ENCODE measurements at regions not wholly inside any gene's neighbourhood (a gene's known extent, or its start where the extent isn't known, plus 50 kb on each side); places are given as distances from the start of the nearest gene placed in this dataset.

GRCh38 chr1:8165595-8166360 lies 139.7 kb upstream of the ERRFI1 start:
- Histone ChIP-seq H3K27me3 (no peaks in the 10 kb centered on the region), H3K27ac (no peak overlapping the region), H3K4me3 (no peak overlapping the region), H3K9me3 (no peaks in the 10 kb centered on the region), H3K4me1 (peaks cover 0 to 7% of the 10 kb centered on the region in 2 donors), H3K36me3 (no peaks in the 10 kb centered on the region)
- intact Hi-C loops (cut with DNase I): no loop called here
- no peak for DNase-seq (ENCODE audit: low spot score in 2 of 2)
- TF ChIP-seq CTCF (IDR thresholded peaks at IDR 0.05): no peak

- no peaks in the 10 kb centered on the region for H3K9me3 ChIP-seq
- H3K36me3 ChIP-seq: no peaks in the 10 kb centered on the region
- H3K4me1 ChIP-seq: peaks cover 0 to 4% of the 10 kb centered on the region in 2 donors
- no peak overlapping the region for H3K4me3 ChIP-seq
- no peak overlapping the region for H3K27ac ChIP-seq
- no peak for TF ChIP-seq CTCF (IDR thresholded peaks at IDR 0.05)
- no peaks in the 10 kb centered on the region for H3K27me3 ChIP-seq
- no peak for DNase-seq (ENCODE audit: low spot score in 2 of 2)
- intact Hi-C loops (cut with DNase I): no loop called here
These were observed 138.6 kb upstream of the ERRFI1 start for GRCh38 chr1:8164670-8165069.

- DNase-seq (ENCODE audit: low spot score in 2 of 2): no peak
- H3K27me3 ChIP-seq: no peaks in the 10 kb centered on the region
- no peak overlapping the region for H3K27ac ChIP-seq
- no peak for TF ChIP-seq CTCF (IDR thresholded peaks at IDR 0.05)
- H3K4me1 ChIP-seq: no peaks in the 10 kb centered on the region
- intact Hi-C loops (cut with DNase I): no loop called here
- H3K36me3 ChIP-seq: no peaks in the 10 kb centered on the region
- H3K4me3 ChIP-seq: no peak overlapping the region
- H3K9me3 ChIP-seq: no peaks in the 10 kb centered on the region
These were observed 136.9 kb upstream of the ERRFI1 start for GRCh38 chr1:8163039-8163438.

- H3K36me3 ChIP-seq: no peaks in the 10 kb centered on the region
- no peaks in the 10 kb centered on the region for H3K4me1 ChIP-seq
- no peak overlapping the region for H3K4me3 ChIP-seq
- H3K27me3 ChIP-seq: no peaks in the 10 kb centered on the region
- no peak overlapping the region for H3K27ac ChIP-seq
- no peak for TF ChIP-seq CTCF (IDR thresholded peaks at IDR 0.05)
- no peaks in the 10 kb centered on the region for H3K9me3 ChIP-seq
- DNase-seq (ENCODE audit: low spot score in 2 of 2): no peak
- intact Hi-C loops (cut with DNase I): no loop called here
These were observed 136.1 kb upstream of the ERRFI1 start for GRCh38 chr1:8162168-8162567.

- Histone ChIP-seq H3K4me3 (no peak overlapping the region), H3K27ac (no peak overlapping the region), H3K4me1 (no peaks in the 10 kb centered on the region), H3K27me3 (no peaks in the 10 kb centered on the region), H3K9me3 (no peaks in the 10 kb centered on the region), H3K36me3 (no peaks in the 10 kb centered on the region)
- TF ChIP-seq CTCF (IDR thresholded peaks at IDR 0.05): no peak
- intact Hi-C loops (cut with DNase I): no loop called here
- DNase-seq (ENCODE audit: low spot score in 2 of 2): no peak
These were observed 135.5 kb upstream of the ERRFI1 start for GRCh38 chr1:8161546-8162105.
